Prostate gland (tissue), 2 donors: ENCODE measurements at regions not wholly inside any gene's neighbourhood (a gene's known extent, or its start where the extent isn't known, plus 50 kb on each side); places are given as distances from the start of the nearest gene placed in this dataset.

Source experiments
- DNase-seq: peaks from one replicate; pipeline ENCODE4 v3.0.0-alpha.2; 2019; ENCODE audit warnings: low spot score
- H3K27ac ChIP-seq, 2 donors: fragments of 200-600 bp; sonication (generic); 2 replicates each; pipeline ENCODE4 v1.5.1; 2017 to 2019
- H3K27me3 ChIP-seq: fragments of 200-600 bp; sonication (generic); replicated peaks from 2 replicates; pipeline ENCODE4 v1.5.1; 2019; ENCODE audit not compliant: insufficient read depth
- H3K36me3 ChIP-seq, 2 donors: fragments of 200-600 bp; sonication (generic); 1 replicate in 1 of 2; 2 replicates in 1 of 2; pipeline versions ENCODE4 v1.5.1 to v1.8.1; 2017 to 2019
- H3K4me1 ChIP-seq: fragments of 200-600 bp; sonication (generic); replicated peaks from 2 replicates; pipeline ENCODE4 v1.5.1; 2019
- H3K4me3 ChIP-seq, 2 donors: fragments of 200-600 bp; sonication (generic); 2 replicates each; pipeline ENCODE4 v1.5.1; 2017 to 2019
- H3K9me3 ChIP-seq: fragments of 200-600 bp; sonication (generic); 2 replicates; pipeline ENCODE4 v1.5.1; 2017
- CTCF ChIP-seq, 4 experiments: fragments of 200-600 bp in 2 of 4; fragments of 450-650 bp in 2 of 4; sonication (generic) in 2 of 4; IDR thresholded peaks; 1 replicate in 3 of 4; 2 replicates in 1 of 4; pipeline ENCODE4 v1.5.1; 2016 to 2019; ENCODE audit warnings: antibody characterized with exemption in 4 of 4, mild to moderate bottlenecking in 2 of 4, moderate library complexity in 2 of 4
- POLR2A ChIP-seq: fragments of 450-650 bp; IDR thresholded peaks from one replicate; pipeline ENCODE4 v1.6.1; 2016; ENCODE audit warnings: antibody characterized with exemption, mild to moderate bottlenecking
- POLR2AphosphoS5 ChIP-seq: sonication (generic); formaldehyde crosslinking; IDR thresholded peaks from one replicate; pipeline ENCODE4 v1.6.1; 2017; ENCODE audit warnings: antibody characterized with exemption
- WGBS: methylation state at CpG from one replicate; pipeline ENCODE4 v1.1.5; 2018; 5-methylcytosine and 5-hydroxymethylcytosine counted together
- intact Hi-C: fragments of 100-400 bp; cut with DNase I; formaldehyde crosslinking; loops from one replicate; pipeline ENCODE4 v1.14.2; 2022

- no peaks in the 10 kb centered on the region for H3K27me3 ChIP-seq
- intact Hi-C loops: no loop called here
- H3K9me3 ChIP-seq: no peaks in the 10 kb centered on the region
- TF ChIP-seq POLR2AphosphoS5 (no peak), CTCF (IDR thresholded peaks at IDR 0.05) (peak; percentile 60 to 84 (median 72)), POLR2A (no peak)
- no peak overlapping the region for H3K4me3 ChIP-seq
- no peak overlapping the region for H3K27ac ChIP-seq
- no peaks in the 10 kb centered on the region for H3K36me3 ChIP-seq
- no peaks in the 10 kb centered on the region for H3K4me1 ChIP-seq
- DNase-seq: peak; percentile 29
- WGBS: 27% methylated on average over 16 of the region's 16 CpGs
Measured at GRCh38 chr13:107205318-107206104, 637.6 kb upstream of the ARGLU1 start.

GRCh38 chr13:107203146-107203847, 635.4 kb upstream of the ARGLU1 start:
- H3K9me3 ChIP-seq: no peaks in the 10 kb centered on the region
- H3K4me1 ChIP-seq: no peaks in the 10 kb centered on the region
- no peak overlapping the region for H3K27ac ChIP-seq
- no peak for DNase-seq
- no peak overlapping the region for H3K4me3 ChIP-seq
- 79% methylated on average over 11 of the region's 11 CpGs for WGBS
- no peak for TF ChIP-seq POLR2AphosphoS5
- no peak for TF ChIP-seq POLR2A
- TF ChIP-seq CTCF (IDR thresholded peaks at IDR 0.05): no peak
- no peaks in the 10 kb centered on the region for H3K36me3 ChIP-seq
- intact Hi-C loops: no loop called here
- H3K27me3 ChIP-seq: no peaks in the 10 kb centered on the region

GRCh38 chr13:107202371-107203023, 634.6 kb upstream of the ARGLU1 start:
- no peak overlapping the region for H3K27ac ChIP-seq
- intact Hi-C loops: no loop called here
- WGBS: 26% methylated on average over 4 of the region's 4 CpGs

GRCh38 chr13:107200491-107200890, 632.6 kb upstream of the ARGLU1 start:
- Histone ChIP-seq H3K4me1 (no peaks in the 10 kb centered on the region), H3K27ac (no peak overlapping the region), H3K4me3 (no peak overlapping the region), H3K27me3 (no peaks in the 10 kb centered on the region), H3K9me3 (no peaks in the 10 kb centered on the region), H3K36me3 (no peaks in the 10 kb centered on the region)
- no peak for TF ChIP-seq POLR2AphosphoS5
- TF ChIP-seq CTCF (IDR thresholded peaks at IDR 0.05): no peak
- TF ChIP-seq POLR2A: no peak
- WGBS: 90% methylated on average over 6 of the region's 6 CpGs
- DNase-seq: no peak
- intact Hi-C loops: no loop called here

More at GRCh38 chr13:107202371-107203023, 634.6 kb upstream of the ARGLU1 start:
- no peak for DNase-seq
- peak; percentile 23 for TF ChIP-seq POLR2AphosphoS5
- TF ChIP-seq CTCF (IDR thresholded peaks at IDR 0.05): no peak
- TF ChIP-seq POLR2A: no peak
- H3K4me1 ChIP-seq: no peaks in the 10 kb centered on the region
- H3K36me3 ChIP-seq: no peaks in the 10 kb centered on the region
- H3K4me3 ChIP-seq: no peak overlapping the region
- H3K9me3 ChIP-seq: no peaks in the 10 kb centered on the region
- no peaks in the 10 kb centered on the region for H3K27me3 ChIP-seq
